C4-2B (cell line): ENCODE measurements at regions not wholly inside any gene's neighbourhood (a gene's known extent, or its start where the extent isn't known, plus 50 kb on each side); places are given as distances from the start of the nearest gene placed in this dataset.

Source experiments
- ZFX ChIP-seq: fragments of 450-650 bp; IDR thresholded peaks from 2 replicates; pipeline ENCODE4 v1.6.1; 2017
- TF ChIP-seq, protein P1 (sequence below): fragments of 450-650 bp; conservative IDR thresholded peaks from 2 replicates; pipeline ENCODE4 v1.5.1; 2017; ENCODE audit warnings: mild to moderate bottlenecking

DNA sequence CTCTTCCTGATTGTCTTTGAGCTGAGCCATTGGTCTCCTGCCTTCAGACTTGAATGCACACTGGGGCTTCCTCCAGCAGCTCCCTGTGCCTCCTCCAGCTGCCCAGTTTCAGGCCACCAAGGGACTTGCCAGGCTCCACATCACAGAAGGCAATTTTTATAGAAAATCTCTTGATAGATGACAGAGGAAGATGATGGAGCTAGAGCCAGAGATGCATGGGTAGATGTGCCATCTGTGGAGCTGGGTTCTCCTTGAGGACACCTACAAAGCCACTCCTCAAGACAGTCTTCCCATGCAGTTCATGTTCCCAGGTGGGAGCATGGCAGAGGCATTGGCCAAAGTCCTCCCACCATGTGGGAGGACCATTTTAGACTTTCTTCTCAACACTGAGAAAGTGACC lies 239.6 kb upstream of the IRX1 start:
- TF ChIP-seq, protein P1, sequence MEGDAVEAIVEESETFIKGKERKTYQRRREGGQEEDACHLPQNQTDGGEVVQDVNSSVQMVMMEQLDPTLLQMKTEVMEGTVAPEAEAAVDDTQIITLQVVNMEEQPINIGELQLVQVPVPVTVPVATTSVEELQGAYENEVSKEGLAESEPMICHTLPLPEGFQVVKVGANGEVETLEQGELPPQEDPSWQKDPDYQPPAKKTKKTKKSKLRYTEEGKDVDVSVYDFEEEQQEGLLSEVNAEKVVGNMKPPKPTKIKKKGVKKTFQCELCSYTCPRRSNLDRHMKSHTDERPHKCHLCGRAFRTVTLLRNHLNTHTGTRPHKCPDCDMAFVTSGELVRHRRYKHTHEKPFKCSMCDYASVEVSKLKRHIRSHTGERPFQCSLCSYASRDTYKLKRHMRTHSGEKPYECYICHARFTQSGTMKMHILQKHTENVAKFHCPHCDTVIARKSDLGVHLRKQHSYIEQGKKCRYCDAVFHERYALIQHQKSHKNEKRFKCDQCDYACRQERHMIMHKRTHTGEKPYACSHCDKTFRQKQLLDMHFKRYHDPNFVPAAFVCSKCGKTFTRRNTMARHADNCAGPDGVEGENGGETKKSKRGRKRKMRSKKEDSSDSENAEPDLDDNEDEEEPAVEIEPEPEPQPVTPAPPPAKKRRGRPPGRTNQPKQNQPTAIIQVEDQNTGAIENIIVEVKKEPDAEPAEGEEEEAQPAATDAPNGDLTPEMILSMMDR = no peak
- no peak for TF ChIP-seq ZFX
